ENCODE measurements at regions not wholly inside any gene's neighbourhood (a gene's known extent, or its start where the extent isn't known, plus 50 kb on each side); places are given as distances from the start of the nearest gene placed in this dataset.

DNA sequence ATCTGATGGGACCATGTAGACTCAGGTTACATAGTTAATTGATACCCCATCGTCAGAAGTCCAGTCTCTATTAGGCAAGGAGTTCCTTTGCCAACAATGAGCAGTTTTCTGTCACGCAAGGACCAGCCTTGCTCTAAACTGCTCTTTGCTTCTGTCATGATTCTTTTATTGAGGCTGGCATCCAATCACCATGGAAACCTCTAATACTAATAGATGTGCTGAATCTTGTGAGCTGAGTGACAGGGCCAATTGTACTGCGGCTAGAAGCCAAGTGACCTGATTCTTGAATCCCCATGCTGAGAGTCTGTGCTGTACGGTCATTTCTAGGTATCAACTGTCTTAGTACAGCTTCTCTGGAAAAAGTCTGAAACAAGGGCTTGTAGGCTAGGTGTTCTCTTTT is 395.6 kb downstream of the RND3 start:
- H3K4me1 ChIP-seq = no peaks in the 10 kb centered on the region
- no peak for DNase-seq
- H3K4me3 ChIP-seq (ENCODE audit: low read depth, low read length) = no peak overlapping the region
- no peak for TF ChIP-seq CTCF (IDR thresholded peaks at IDR 0.05; ENCODE audit: low read depth, low read length)
- H3K27me3 ChIP-seq = no peaks in the 10 kb centered on the region
- no peaks in the 10 kb centered on the region for H3K9me3 ChIP-seq
- H3K36me3 ChIP-seq = no peaks in the 10 kb centered on the region

DNA sequence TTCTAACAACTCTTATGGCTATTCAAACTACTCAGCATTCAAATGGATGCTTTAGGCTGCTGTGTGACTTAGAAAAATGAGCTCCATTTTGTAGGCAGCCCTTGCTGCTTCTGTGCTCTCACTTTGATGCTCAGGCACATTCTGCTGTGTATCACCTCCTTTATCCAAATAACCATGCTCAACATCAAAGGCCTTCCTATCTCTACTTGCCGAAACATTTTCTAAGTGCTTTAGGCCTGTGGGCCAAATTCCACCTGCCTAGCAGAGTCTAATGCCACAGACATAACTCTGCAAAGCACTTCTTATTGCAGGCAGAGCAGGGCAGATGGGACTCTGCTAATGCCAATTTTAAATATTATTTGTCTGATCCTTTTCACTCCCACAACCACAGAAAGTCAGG is 397.4 kb downstream of the RND3 start:
- H3K9me3 ChIP-seq = no peaks in the 10 kb centered on the region
- no peak for DNase-seq
- H3K36me3 ChIP-seq = no peaks in the 10 kb centered on the region
- H3K4me3 ChIP-seq (ENCODE audit: low read depth, low read length) = no peak overlapping the region
- no peak for TF ChIP-seq CTCF (IDR thresholded peaks at IDR 0.05; ENCODE audit: low read depth, low read length)
- H3K27me3 ChIP-seq = no peaks in the 10 kb centered on the region
- H3K4me1 ChIP-seq = no peaks in the 10 kb centered on the region

DNA sequence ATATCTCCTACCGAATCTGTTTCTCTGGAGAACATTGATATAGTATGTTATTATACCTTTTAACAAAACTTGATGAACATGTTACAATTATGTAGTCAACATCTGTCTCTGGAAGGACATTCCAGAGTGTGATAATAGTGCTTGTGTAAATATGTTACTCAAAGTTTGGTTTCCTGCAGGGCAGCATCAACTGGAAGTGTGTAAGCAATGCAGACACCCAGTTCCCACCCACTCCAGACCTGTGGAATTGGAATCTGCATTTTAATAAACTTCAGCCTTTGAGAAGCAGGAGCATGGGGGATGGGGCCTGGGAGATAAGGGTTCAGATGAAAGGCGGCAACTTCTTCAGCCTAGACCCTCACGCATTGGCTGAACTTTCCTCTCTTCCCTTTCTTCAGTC is 398.9 kb downstream of the RND3 start:
- TF ChIP-seq CTCF (IDR thresholded peaks at IDR 0.05; ENCODE audit: low read depth, low read length) = no peak
- Histone ChIP-seq H3K36me3 (no peaks in the 10 kb centered on the region), H3K27me3 (no peaks in the 10 kb centered on the region), H3K9me3 (no peaks in the 10 kb centered on the region), H3K4me3 (ENCODE audit: low read depth, low read length) (no peak overlapping the region), H3K4me1 (no peaks in the 10 kb centered on the region)
- DNase-seq = no peak

GRCh38 chr2:150085478-150085877 is 402.0 kb downstream of the RND3 start:
- H3K36me3 ChIP-seq = no peaks in the 10 kb centered on the region
- no peaks in the 10 kb centered on the region for H3K27me3 ChIP-seq
- H3K4me3 ChIP-seq (ENCODE audit: low read depth, low read length) = no peak overlapping the region
- no peaks in the 10 kb centered on the region for H3K9me3 ChIP-seq
- no peak for DNase-seq
- H3K4me1 ChIP-seq = no peaks in the 10 kb centered on the region
- no peak for TF ChIP-seq CTCF (IDR thresholded peaks at IDR 0.05; ENCODE audit: low read depth, low read length)

DNA sequence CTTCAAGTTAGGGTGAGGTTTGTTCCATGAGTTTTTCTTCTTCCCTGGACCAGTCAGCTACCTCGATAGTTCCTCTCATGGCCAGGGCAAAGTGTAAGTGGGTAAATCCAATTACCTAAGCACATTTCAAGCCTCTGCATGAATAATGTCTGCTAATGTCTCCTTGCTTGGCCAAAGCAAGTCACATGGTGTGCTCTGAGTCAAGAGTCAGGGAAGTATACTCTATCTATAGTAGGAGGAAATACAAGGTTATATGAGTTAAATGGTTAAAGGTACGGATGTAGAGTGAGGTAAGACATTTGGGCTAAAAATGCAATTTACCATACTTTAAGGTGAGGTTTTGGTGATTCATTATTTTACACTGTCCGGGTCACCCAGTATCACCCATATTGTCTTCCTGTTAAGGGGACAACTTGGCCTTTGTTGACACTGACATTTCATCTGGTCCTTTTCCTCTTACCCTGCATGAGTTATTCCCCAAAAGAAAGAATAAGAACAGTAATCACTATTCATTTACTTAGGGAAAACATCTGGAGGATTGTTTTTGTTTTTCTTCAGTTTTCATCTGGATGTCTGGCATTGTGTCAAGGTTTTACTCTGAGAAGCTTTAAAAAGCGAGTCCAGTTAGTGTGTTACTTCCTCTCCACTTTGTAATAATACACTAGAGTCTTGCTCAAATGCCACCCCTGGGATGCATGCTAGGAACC is 405.5 kb downstream of the RND3 start:
- H3K9me3 ChIP-seq = no peaks in the 10 kb centered on the region
- H3K4me1 ChIP-seq = no peaks in the 10 kb centered on the region
- no peak for TF ChIP-seq CTCF (IDR thresholded peaks at IDR 0.05; ENCODE audit: low read depth, low read length)
- H3K4me3 ChIP-seq (ENCODE audit: low read depth, low read length) = no peak overlapping the region
- H3K36me3 ChIP-seq = no peaks in the 10 kb centered on the region
- no peaks in the 10 kb centered on the region for H3K27me3 ChIP-seq
- no peak for DNase-seq

DNA sequence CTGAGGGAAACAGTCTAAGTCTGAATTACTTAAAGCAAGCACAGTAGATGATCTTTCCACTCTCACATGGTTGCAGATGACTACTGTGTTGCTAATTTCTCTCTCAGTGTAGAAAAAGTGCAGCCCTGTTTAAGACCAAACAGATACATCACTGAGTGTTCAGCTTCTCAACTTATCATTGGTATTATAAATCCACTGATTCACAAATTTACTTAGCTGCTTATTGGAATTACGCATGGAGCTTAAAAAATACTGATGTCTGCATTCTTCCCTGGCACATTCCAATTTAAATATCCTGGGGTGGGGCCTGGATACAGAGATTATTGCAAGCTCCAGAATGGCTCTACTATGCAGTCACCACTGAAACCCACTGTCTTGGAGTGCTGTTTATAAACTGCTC is 411.2 kb downstream of the RND3 start:
- Histone ChIP-seq H3K9me3 (no peaks in the 10 kb centered on the region), H3K27me3 (no peaks in the 10 kb centered on the region), H3K4me1 (no peaks in the 10 kb centered on the region), H3K4me3 (ENCODE audit: low read depth, low read length) (no peak overlapping the region), H3K36me3 (no peaks in the 10 kb centered on the region)
- DNase-seq = no peak
- no peak for TF ChIP-seq CTCF (IDR thresholded peaks at IDR 0.05; ENCODE audit: low read depth, low read length)

All from BE2C (cell line).